ENCODE measurements at regions not wholly inside any gene's neighbourhood (a gene's known extent, or its start where the extent isn't known, plus 50 kb on each side); places are given as distances from the start of the nearest gene placed in this dataset.
A peak's percentile ranks its signal among the peaks of the same experiment; 100 is the strongest.

- TF ChIP-seq CTCF (IDR thresholded peaks at IDR 0.05; ENCODE audit: low read depth, low read length, missing control alignments), result no peak
These were observed 212.2 kb upstream of the HTR2A start for GRCh38 chr13:47109028-47109427.

GRCh38 chr13:47100214-47100853 is 203.5 kb upstream of the HTR2A start:
- DNase-seq, result no peak
- H3K27ac ChIP-seq, result no peak overlapping the region
- H3K27me3 ChIP-seq (replicated peaks), result no peaks in the 10 kb centered on the region
- no peak for TF ChIP-seq CTCF (IDR thresholded peaks at IDR 0.05; ENCODE audit: low read depth, low read length, missing control alignments)
- in situ Hi-C loops (cut with HindIII; ENCODE audit: low pct_ligation_motif_present, low sequenced_read_pairs), result no loop called here
- no peak overlapping the region for H3K4me3 ChIP-seq (ENCODE audit: low read depth, low read length)
- no peaks in the 10 kb centered on the region for H3K36me3 ChIP-seq (replicated peaks)

More at GRCh38 chr13:47109028-47109427, 212.2 kb upstream of the HTR2A start:
- no peak overlapping the region for H3K27ac ChIP-seq
- H3K36me3 ChIP-seq (replicated peaks), result no peaks in the 10 kb centered on the region
- in situ Hi-C loops (cut with HindIII; ENCODE audit: low pct_ligation_motif_present, low sequenced_read_pairs), result no loop called here
- no peak for DNase-seq
- H3K4me3 ChIP-seq (ENCODE audit: low read depth, low read length), result no peak overlapping the region
- H3K27me3 ChIP-seq (replicated peaks), result no peaks in the 10 kb centered on the region

DNA sequence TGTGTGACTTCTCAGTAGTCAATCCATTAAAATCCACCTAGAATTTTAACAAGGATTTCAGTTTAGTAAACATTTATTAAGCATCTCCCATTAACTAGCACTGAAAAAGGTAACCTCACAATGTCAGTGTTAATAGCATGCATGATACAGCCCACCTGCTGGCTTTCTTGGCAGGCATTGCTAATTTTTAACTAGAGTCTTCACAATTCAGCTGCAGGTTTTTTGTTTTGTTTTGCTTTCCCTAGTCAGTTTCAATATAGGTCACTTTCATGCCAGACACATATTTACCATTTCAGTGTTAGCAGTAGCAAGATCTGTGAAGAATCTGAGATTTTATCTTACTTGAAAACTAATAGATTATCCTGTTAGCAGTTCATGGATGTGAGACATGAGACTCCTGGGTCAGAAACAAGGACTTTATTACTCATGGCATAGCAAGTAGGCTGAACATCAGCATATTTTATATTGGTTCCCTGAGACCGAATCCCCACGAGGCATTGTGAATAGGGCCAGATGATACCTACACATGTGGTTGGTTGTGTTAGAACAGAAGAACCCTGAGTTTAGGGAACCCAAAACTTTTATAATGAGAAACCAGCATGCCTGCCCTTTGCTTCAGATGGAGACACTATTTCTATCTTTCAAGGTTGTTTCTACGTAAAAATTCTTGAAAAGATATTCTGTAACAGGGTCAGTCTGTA is 198.0 kb upstream of the HTR2A start:
- in situ Hi-C loops (cut with HindIII; ENCODE audit: low pct_ligation_motif_present, low sequenced_read_pairs), result no loop called here
- Histone ChIP-seq H3K27me3 (replicated peaks) (no peaks in the 10 kb centered on the region), H3K27ac (no peak overlapping the region), H3K36me3 (replicated peaks) (no peaks in the 10 kb centered on the region), H3K4me3 (ENCODE audit: low read depth, low read length) (no peak overlapping the region)
- no peak for TF ChIP-seq CTCF (IDR thresholded peaks at IDR 0.05; ENCODE audit: low read depth, low read length, missing control alignments)
- DNase-seq, result no peak

DNA sequence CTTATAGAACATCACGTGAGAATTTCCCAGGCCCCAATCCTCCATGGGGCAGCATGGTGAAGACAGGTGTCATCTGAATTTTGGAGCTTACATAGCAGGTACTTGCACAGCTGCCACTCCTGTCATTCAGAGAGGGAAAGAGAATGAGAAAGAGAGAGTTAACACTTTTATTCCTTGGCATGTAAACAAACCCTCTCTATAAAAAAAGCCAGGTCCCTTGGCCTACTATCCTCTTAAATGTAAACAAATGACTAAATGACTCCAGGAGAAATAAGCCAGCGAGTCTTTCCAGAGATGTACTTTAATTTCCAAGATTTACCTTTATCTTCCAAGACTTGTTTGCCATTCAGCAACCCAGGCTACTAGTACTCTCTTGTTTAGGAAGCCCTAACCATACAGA is 195.3 kb upstream of the HTR2A start:
- H3K4me3 ChIP-seq (ENCODE audit: low read depth, low read length), result no peak overlapping the region
- no peak overlapping the region for H3K27ac ChIP-seq
- TF ChIP-seq CTCF (IDR thresholded peaks at IDR 0.05; ENCODE audit: low read depth, low read length, missing control alignments), result no peak
- no peaks in the 10 kb centered on the region for H3K36me3 ChIP-seq (replicated peaks)
- H3K27me3 ChIP-seq (replicated peaks), result no peaks in the 10 kb centered on the region
- no peak for DNase-seq
- in situ Hi-C loops (cut with HindIII; ENCODE audit: low pct_ligation_motif_present, low sequenced_read_pairs), result no loop called here

DNA sequence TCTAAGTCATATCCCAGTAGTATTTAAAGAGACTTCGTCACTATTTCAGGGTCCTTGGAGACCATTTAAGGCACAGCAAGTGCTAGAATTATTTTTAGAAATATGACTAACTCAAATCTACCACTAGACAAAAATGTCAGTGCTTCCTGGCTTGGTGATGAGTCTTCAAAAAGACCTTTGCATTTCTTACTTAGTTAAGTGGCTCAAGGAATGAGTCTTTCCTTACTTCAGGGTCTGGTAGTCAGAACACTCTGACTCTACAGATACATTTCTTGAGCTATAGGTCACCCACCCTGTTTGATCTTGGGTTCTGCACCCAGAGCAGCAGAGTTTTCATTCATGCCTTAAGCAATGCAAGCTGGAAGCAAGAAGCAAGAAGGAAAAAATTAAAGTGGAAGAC is 191.0 kb upstream of the HTR2A start:
- TF ChIP-seq CTCF (IDR thresholded peaks at IDR 0.05; ENCODE audit: low read depth, low read length, missing control alignments), result no peak
- no peak overlapping the region for H3K4me3 ChIP-seq (ENCODE audit: low read depth, low read length)
- in situ Hi-C loops (cut with HindIII; ENCODE audit: low pct_ligation_motif_present, low sequenced_read_pairs), result no loop called here
- DNase-seq, result peak; percentile 63
- no peaks in the 10 kb centered on the region for H3K36me3 ChIP-seq (replicated peaks)
- no peaks in the 10 kb centered on the region for H3K27me3 ChIP-seq (replicated peaks)
- H3K27ac ChIP-seq, result no peak overlapping the region
